ENCODE measurements at regions not wholly inside any gene's neighbourhood (a gene's known extent, or its start where the extent isn't known, plus 50 kb on each side); places are given as distances from the start of the nearest gene placed in this dataset.

DNA sequence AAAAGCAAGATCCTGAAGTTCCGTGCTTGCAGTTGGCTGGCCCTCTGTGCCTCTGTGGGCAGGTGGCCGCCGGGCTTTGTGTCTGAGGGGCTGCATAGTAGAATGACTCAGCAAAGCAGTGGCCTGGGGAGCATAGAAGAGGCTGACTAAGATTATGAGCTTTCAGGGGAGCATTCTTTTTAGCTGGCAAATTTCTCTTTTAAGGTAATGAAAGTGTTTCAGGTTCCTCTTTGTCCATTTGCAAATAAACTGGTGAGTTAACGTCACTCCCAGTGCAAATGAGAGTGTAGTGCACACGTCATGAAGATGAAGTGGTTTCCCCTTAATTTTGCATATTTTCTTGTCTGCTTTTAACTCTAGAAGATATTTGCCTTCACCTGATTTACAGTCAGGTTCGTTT lies 98.6 kb downstream of the BCL2L11 start:
- no peak overlapping the region for H3K27ac ChIP-seq
- TF ChIP-seq ZFX (IDR thresholded peaks at IDR 0.05; ENCODE audit: borderline replicate concordance) (no peak), CTCF (IDR thresholded peaks at IDR 0.05) (no peak)

- TF ChIP-seq ZFX (IDR thresholded peaks at IDR 0.05; ENCODE audit: borderline replicate concordance): no peak
- TF ChIP-seq CTCF (IDR thresholded peaks at IDR 0.05): no peak
- H3K27ac ChIP-seq: no peak overlapping the region
Observed at GRCh38 chr2:111219734-111220505, 99.2 kb downstream of the BCL2L11 start.

- TF ChIP-seq CTCF (IDR thresholded peaks at IDR 0.05) (no peak), ZFX (IDR thresholded peaks at IDR 0.05; ENCODE audit: borderline replicate concordance) (no peak)
- no peak overlapping the region for H3K27ac ChIP-seq
Observed at GRCh38 chr2:111220962-111221361, 100.2 kb downstream of the BCL2L11 start.

DNA sequence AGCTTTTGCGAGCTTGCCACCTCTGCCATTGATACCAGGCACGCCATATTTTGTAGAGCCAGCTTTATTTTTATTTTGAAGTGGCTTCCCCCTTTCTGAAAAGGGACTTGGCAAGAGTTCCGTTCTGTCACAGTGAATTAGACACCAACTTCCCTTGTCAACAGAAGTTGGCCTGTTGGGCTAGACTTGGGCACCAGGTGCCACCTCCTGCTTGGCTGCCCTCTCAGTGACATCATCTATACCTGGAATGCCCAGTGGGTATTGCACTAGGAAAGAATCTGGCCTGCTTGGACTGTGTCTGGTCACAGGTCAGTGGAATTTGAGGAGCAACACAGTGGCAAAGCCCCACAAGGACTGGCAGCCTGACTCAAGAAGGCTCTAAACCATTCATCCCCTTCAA lies 101.0 kb downstream of the BCL2L11 start:
- no peak overlapping the region for H3K27ac ChIP-seq
- TF ChIP-seq ZFX (IDR thresholded peaks at IDR 0.05; ENCODE audit: borderline replicate concordance) (no peak), CTCF (IDR thresholded peaks at IDR 0.05) (no peak)

GRCh38 chr2:111222204-111222866 lies 101.6 kb downstream of the BCL2L11 start:
- TF ChIP-seq ZFX (IDR thresholded peaks at IDR 0.05; ENCODE audit: borderline replicate concordance) (no peak), CTCF (IDR thresholded peaks at IDR 0.05) (no peak)
- H3K27ac ChIP-seq: no peak overlapping the region

DNA sequence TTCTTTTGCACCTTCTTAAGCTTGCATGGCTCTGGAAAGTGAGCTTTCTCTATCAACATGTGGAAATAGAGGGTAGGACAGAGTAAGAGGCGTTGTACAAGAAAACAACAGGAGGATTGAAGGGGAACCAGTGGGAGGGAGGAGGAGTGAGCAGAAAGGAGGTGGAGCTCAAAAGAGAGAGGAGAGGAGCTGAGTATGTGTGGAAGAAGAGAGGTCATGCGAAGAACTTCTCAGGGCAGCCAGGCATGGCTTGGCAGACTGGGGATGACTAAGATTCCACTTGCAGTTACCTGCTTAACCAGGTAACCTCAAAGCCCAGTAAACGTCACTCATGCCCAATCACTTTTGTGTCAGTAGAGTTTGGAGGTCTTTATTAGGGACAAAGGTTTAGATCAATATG lies 105.1 kb downstream of the BCL2L11 start:
- TF ChIP-seq CTCF (IDR thresholded peaks at IDR 0.05): no peak
- no peak for TF ChIP-seq ZFX (IDR thresholded peaks at IDR 0.05; ENCODE audit: borderline replicate concordance)
- H3K27ac ChIP-seq: no peak overlapping the region

All from 22Rv1 (cell line).